NCI-H146 treated with DMSO at 0.1 percent for 48 hours (cell line): ENCODE measurements at regions not wholly inside any gene's neighbourhood (a gene's known extent, or its start where the extent isn't known, plus 50 kb on each side); places are given as distances from the start of the nearest gene placed in this dataset.

ENCODE experiments used
- DNase-seq: peaks from one replicate; lab custom pipeline; 2025; ENCODE audit not compliant: unreplicated experiment; lab: John Stamatoyannopoulos, UW

- no peak for DNase-seq
These were observed 204.6 kb downstream of the CD83 start for GRCh38 chr6:14321992-14322772.

DNA sequence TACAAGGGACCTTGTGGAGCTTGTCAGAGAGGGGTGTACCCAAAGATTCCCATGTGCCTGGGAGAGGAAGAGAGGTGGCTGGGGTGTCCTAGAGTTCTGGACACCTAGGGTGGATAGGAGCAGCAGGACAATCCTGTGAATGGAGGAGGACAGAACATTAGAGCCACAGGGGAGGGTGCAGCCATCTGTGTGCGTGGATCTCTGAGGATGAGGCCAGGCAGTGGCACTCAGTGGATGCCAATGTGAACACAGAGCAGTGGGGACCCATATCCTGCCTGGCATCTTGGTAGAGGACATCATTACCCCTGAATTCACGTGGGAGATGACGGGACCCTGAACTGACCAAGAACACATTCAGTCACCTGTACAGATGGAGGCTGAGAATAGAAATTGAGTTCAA, 205.3 kb downstream of the CD83 start:
- DNase-seq = no peak

- no peak for DNase-seq
These were observed 209.2 kb downstream of the CD83 start for GRCh38 chr6:14326774-14327173.

DNA sequence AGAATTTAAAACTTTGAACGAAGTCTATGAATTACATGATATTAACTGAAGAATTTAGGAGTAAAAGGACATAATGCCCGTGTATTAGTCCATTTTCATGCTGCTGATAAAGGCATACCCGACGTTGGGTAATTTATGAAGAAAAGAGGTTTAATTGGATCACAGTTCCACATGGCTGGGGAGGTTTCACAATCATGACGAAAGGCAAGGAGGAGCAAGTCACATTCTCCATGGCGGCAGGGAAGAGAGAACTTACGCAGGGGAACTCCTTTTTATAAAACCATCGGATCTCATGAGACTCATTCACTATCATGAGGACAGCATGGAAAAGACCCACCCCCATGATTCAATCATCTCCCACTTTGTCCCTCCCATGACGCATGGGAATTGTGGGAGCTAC, 210.6 kb downstream of the CD83 start:
- DNase-seq = no peak

DNA sequence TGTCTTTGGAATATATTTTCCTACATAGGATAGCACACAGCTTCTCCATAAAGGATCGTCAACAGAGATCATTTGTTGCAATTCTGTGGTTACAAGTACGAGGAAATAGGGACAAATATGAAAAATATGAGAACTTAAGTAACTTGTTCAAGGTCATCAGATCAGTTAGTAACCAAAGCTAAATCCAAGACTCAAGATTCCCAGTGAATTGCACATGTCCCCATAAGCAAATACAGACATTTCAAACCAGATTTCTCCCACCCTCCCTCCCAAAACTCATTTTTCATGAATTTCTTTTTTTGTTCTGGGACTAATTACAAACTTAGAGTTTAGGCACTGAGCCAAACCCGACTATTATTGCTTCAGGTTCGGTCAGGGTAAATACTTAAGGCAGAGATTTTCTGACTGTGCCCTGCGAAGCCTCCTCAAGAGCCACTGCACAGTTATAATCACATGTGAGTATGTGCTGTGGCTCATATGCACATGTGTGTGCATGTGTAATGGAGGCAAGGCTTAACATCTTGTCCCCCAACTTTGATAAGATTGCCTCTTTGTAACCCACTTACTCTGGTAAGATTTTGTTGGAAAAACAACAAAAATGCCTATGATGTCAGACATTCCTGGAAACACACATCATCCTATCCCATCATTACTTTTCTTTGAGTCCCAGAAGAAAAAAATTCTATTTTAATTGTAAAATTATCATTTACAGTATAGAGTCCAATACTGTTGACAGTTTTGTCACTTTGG, 216.2 kb downstream of the CD83 start:
- DNase-seq = no peak

DNA sequence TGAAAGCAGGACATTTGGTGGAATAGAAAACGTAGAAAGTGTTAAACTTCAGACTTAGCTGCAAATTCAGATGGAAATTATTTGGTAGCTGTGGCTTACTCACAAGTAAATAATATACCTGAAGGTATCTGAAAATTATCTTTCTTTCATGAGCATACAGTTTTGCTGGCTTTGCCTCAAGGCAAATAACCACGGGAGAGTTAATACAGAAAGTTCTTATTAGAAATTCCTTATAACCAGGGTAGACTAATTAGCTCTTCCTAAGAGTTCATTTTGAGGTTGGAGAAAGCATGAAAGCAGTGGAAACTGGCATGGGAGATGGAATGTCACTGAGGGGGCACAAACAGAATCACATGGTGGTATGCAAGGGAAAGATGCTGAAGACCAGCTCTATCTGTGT, 217.5 kb downstream of the CD83 start:
- no peak for DNase-seq

DNA sequence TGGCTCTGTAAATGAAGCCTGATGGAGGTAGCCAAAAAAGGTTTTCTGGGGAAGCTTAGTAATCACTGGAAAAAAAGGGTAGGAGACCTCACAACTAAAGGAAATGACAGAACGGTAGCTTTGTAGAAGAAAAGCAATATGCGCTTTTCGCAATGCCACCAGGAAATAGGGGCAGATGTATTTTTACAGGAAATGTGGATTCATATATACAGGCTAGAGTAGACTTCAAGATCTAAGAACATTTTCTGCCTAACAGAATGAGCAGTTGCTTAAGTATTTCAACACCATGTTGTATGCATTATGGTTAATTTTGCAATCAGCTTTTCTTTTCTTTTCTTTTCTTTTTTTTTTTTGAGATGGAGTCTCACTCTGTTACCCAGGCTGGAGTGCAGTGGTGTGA, 219.6 kb downstream of the CD83 start:
- DNase-seq = no peak

GRCh38 chr6:14339172-14339571, 221.6 kb downstream of the CD83 start:
- DNase-seq = no peak

GRCh38 chr6:14339711-14340584, 222.4 kb downstream of the CD83 start:
- DNase-seq = no peak

DNA sequence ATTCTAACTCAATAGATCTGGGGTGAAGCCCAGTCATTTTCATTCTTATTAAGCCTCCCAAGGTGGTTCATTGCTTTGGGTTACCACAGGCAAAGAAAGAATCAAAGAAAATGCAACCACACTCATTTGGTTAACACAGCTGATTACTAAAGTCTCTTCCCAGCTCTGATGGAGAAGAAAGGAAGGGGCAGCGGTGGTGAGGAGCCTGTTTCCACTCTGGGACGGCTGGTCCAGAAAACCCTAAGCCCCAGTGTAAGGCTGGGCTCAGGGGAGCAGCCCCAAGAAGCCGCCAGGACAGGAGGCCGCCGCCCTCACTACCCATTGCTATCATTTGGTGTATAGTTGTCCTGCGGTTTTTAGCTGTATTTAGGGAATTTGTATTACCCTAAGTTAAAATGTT, 226.9 kb downstream of the CD83 start:
- no peak for DNase-seq

GRCh38 chr6:14348389-14348788, 230.8 kb downstream of the CD83 start:
- DNase-seq = no peak

- no peak for DNase-seq
These were observed 231.9 kb downstream of the CD83 start for GRCh38 chr6:14349507-14349906.

GRCh38 chr6:14350210-14350609, 232.6 kb downstream of the CD83 start:
- no peak for DNase-seq

- DNase-seq = no peak
These were observed 235.7 kb downstream of the CD83 start for GRCh38 chr6:14353281-14353680.

DNA sequence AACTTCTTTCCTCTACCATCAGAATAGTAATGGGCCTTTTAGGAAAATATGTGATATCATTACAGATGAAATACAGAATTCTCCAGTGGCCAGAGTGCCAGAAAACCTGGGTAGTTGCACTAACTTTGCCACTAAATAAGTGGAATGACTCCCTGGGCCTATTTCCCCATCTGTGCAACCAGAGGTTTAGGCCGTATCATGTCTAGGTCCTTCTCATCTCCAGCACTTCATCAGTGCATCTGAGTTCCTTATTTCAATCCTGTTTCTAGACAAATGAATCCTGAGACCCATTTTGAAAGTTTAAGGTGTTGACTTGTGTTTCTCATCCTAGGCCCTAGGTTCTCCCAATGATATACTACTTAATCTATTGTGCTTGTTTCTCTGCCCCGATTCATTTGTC, 236.2 kb downstream of the CD83 start:
- no peak for DNase-seq

DNA sequence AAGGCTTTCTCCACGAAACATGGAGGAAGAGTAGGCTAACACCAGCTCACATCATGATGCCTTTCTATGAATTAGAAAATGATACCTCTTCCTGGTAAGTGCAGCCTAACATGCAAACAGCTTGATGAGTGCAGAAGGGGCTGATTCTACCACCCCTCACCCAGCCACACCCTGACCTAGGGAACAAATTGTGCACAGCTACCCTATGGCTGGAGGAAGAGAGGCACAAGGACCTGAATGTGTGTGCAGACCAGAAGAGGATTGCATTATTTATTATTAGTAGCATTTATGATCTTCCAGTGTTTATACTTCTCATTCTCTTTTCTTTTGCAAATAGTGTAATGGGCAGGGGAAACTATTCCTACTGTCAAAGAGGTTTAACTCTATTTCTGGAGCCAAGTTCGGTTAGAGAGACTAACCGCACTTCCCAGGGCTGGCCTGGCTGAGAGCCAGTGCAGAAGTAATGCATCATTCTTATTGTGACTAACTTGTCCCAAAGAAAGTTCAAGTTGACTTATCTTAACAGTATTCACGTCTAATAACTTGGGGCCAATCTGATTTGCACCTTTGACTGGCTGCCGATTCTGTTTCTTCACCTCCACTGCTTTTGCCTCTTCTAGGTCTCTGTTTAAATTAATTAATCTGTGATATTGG, 237.5 kb downstream of the CD83 start:
- no peak for DNase-seq

DNA sequence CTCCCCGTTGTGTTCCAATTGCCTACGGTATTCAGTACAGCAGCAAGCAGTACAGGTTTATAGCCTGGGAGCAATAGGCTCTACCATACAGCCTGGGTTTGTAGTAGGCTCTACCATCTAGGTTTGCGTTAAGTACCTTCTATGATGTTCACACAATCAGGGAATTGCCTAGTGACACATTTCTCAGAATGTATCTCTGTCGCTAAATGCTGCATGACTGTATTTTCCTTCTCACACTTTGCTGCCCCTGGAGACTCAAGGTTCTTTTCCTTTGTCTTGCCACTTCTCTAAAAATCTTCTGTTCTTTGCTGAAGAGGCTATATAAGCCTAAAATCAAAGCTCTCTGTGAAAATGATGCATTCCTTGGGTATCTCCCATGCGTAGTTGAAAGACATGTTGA, 241.9 kb downstream of the CD83 start:
- no peak for DNase-seq

DNA sequence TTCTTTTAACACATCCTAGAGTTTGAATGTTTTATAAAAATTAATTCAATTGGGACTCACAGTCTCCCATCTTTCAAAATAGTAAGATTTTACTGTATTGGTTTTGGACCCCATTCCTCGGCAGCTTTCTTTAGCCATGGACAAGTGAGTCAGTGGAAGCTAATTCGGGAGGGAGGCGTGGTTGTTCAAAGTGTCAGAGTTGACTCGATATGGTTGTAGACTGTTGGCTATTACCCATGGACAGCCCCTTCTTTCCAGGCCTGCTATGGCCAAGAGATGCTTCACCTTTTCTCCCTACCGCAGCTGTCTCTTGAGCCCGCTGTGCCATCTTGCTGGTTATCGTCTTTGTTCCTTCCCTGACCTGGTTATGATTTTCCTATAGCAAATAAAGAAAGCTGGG, 243.0 kb downstream of the CD83 start:
- DNase-seq = no peak

DNA sequence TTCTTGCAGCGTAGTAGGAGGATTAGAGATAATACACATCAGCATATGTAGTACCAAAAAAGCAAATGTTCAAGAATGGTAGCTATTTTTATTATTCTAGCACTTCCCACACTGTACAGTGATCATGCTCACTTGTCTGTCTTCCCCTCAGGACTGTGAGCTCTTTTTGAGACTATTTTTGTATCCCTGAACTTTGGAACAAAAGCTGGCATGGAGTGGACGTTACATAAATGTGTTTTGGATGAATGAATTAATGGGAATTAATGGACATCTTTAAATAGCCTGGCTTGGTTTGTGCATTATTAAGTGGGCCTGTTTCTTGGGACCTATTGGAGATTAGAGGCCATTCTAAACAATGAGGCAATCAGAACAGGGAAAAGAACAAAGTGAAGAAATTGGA, 243.7 kb downstream of the CD83 start:
- no peak for DNase-seq

DNA sequence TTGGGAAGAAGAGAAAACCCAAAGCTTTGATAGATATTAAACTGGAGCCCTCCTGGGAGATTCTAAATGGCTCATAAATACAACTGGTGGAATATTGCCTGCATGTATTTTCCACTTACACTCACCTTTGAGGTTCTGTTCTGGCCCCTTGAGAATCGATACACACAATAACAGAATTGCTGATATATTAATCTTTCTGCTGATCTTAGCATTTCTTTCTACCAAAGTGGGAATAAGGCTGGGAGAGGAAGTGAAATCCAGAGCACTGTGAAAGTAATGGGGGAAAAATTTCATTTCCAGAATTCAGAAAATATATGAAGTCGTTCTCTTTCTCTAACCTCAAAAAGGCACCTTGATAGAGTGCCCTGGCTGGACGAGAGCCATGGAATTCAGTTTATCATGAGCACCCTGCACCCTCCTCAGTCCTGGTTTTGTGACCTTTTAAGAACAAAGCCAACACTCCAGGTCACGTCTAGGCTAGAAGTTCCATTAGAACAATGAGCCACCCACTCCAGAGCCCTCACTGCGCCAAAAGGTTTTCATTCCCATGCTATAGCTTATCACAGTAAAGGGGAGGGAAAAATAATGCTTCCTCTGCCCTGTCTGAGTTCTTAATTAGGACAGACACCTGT, 244.5 kb downstream of the CD83 start:
- DNase-seq = no peak

GRCh38 chr6:14364370-14364769, 246.8 kb downstream of the CD83 start:
- DNase-seq = no peak
